Vagina (tissue), 2 donors: ENCODE measurements at regions not wholly inside any gene's neighbourhood (a gene's known extent, or its start where the extent isn't known, plus 50 kb on each side); places are given as distances from the start of the nearest gene placed in this dataset.

ENCODE experiments used
- CTCF ChIP-seq, 3 experiments: fragments of 450-650 bp in 2 of 3; fragments of 200-600 bp in 1 of 3; sonication (generic) in 1 of 3; IDR thresholded peaks; one replicate each; pipeline ENCODE4 v1.5.1; 2017 to 2019; ENCODE audit warnings: antibody characterized with exemption in 3 of 3, mild to moderate bottlenecking in 2 of 3, moderate library complexity in 2 of 3
- POLR2A ChIP-seq, 2 donors: fragments of 450-650 bp; IDR thresholded peaks; one replicate each; pipeline ENCODE4 v1.6.1; 2017; ENCODE audit warnings: antibody characterized with exemption in 2 of 2, mild to moderate bottlenecking in 2 of 2, moderate library complexity in 2 of 2
- POLR2AphosphoS5 ChIP-seq, 2 donors: sonication (generic); formaldehyde crosslinking; IDR thresholded peaks; one replicate each; pipeline ENCODE4 v1.9.0; 2017; ENCODE audit warnings: antibody characterized with exemption in 2 of 2, mild to moderate bottlenecking in 2 of 2, low read depth in 1 of 2; ENCODE audit not compliant: insufficient read depth in 1 of 2

DNA sequence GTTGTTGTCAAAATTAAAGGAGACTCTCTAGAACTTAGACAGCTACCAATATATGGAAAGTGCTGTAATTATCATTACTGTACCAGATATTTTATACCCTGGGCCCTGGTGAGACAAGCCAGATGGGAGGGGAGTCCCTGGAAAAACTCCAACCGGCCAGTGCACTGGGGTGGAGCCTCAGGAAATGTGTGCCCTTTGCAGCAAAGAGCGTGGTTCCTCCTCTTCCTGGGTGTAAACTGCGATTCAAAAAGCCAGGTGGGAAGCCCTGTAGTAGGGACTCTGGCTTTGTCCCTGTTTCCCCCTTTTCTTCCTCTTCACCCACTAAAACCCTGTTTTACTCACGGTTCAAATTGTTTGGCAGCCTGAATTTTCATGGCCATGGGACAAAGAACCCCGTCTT, 812.3 kb downstream of the PLA2G4A start:
- TF ChIP-seq CTCF (IDR thresholded peaks at IDR 0.05) (no peak), POLR2A (IDR thresholded peaks at IDR 0.05) (no peak), POLR2AphosphoS5 (IDR thresholded peaks at IDR 0.05; ENCODE audit: insufficient read depth in 1 of 2, low read depth in 1 of 2) (no peak)
